Kidney (tissue), 13 donors: ENCODE measurements at regions not wholly inside any gene's neighbourhood (a gene's known extent, or its start where the extent isn't known, plus 50 kb on each side); places are given as distances from the start of the nearest gene placed in this dataset.
A peak's percentile ranks its signal among the peaks of the same experiment; 100 is the strongest.

Source experiments
- DNase-seq, 5 donors: peaks; one replicate each; pipeline ENCODE4 v3.0.0-alpha.2; 2013 to 2020
- FAIRE-seq: peaks from 2 replicates; lab custom pipeline; 2012; peaks lifted over from hg19 to GRCh38; lab: Jason Lieb, UNC
- H3K27ac ChIP-seq, 2 donors: one replicate each; pipeline ENCODE4 v1.7.0; 2013; ENCODE audit warnings: low read depth in 2 of 2, low read length in 2 of 2, inconsistent platforms in 1 of 2
- H3K27me3 ChIP-seq: one replicate; pipeline ENCODE4 v1.7.1; 2013; ENCODE audit warnings: low read length, inconsistent platforms; ENCODE audit not compliant: control insufficient read depth, insufficient read depth
- H3K36me3 ChIP-seq, 3 donors: one replicate each; pipeline versions ENCODE4 v1.7.0 to v1.7.1; 2013; ENCODE audit warnings: low read length in 3 of 3, control low read depth in 1 of 3, inconsistent platforms in 1 of 3; ENCODE audit not compliant: insufficient read depth in 3 of 3, control insufficient read depth in 2 of 3
- H3K4me1 ChIP-seq, 3 donors: one replicate each; pipeline versions ENCODE4 v1.7.0 to v1.7.1; 2013; ENCODE audit warnings: low read length in 3 of 3, inconsistent platforms in 1 of 3, low read depth in 1 of 3; ENCODE audit not compliant: control insufficient read depth in 2 of 3, insufficient read depth in 2 of 3
- H3K4me3 ChIP-seq, 3 donors: one replicate each; pipeline versions ENCODE4 v1.7.0 to v1.8.1; 2013; ENCODE audit warnings: low read length in 3 of 3, control low read depth in 1 of 3, inconsistent platforms in 1 of 3
- H3K9ac ChIP-seq, 3 donors: one replicate each; pipeline versions ENCODE4 v1.7.0 to v1.7.1; 2013; ENCODE audit warnings: low read length in 3 of 3, control low read depth in 1 of 3, inconsistent platforms in 1 of 3
- H3K9me3 ChIP-seq, 3 donors: one replicate each; pipeline versions ENCODE4 v1.7.0 to v1.7.1; 2013; ENCODE audit warnings: low read length in 3 of 3, control low read depth in 1 of 3, inconsistent platforms in 1 of 3; ENCODE audit not compliant: control insufficient read depth in 2 of 3, insufficient read depth in 1 of 3
- intact Hi-C: fragments of 100-400 bp; cut with DNase I; formaldehyde crosslinking; loops from one replicate; pipeline ENCODE4 v1.11.1; 2022
- TF ChIP-seq, protein P1 (sequence below): IDR thresholded peaks from 3 replicates; pipeline ENCODE4 v1.5.1; 2012; ENCODE audit warnings: mild to moderate bottlenecking, moderate library complexity, borderline replicate concordance; ENCODE audit not compliant: insufficient read depth; ENCODE audit errors: extremely low read depth
- donor health status: control.
- donor health status: control.
- donor health status: control.
- donor health status: control.
- donor health status: control.
- donor health status: DM: yes; HTN: yes; CAD: no.
- donor health status: Normal renal cell carcinoma (clear cell type).

DNA sequence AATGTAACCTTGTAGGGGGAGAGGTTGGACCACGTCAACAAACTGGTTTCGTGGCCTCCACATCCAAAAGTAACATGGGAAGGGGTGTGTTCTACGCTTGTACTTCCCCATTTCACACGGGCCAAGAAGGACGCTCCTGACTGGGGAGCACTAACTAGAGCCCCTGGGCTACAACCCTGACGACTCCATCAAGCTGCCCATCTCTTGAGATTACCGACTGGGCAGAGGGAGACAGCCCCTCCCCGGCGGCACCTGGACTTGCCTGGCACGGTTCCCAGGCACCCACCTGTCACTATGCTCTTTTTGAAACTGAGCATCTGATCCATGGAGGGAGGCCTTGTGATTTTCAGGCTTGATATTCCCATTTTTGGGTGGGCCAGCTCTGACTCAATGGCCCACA, 68.5 kb downstream of the SHANK2 start:
- TF ChIP-seq, protein P1, sequence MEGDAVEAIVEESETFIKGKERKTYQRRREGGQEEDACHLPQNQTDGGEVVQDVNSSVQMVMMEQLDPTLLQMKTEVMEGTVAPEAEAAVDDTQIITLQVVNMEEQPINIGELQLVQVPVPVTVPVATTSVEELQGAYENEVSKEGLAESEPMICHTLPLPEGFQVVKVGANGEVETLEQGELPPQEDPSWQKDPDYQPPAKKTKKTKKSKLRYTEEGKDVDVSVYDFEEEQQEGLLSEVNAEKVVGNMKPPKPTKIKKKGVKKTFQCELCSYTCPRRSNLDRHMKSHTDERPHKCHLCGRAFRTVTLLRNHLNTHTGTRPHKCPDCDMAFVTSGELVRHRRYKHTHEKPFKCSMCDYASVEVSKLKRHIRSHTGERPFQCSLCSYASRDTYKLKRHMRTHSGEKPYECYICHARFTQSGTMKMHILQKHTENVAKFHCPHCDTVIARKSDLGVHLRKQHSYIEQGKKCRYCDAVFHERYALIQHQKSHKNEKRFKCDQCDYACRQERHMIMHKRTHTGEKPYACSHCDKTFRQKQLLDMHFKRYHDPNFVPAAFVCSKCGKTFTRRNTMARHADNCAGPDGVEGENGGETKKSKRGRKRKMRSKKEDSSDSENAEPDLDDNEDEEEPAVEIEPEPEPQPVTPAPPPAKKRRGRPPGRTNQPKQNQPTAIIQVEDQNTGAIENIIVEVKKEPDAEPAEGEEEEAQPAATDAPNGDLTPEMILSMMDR = no peak
- H3K9me3 ChIP-seq = no peaks in the 10 kb centered on the region
- no peak overlapping the region for H3K4me3 ChIP-seq
- no peak for FAIRE-seq
- no peaks in the 10 kb centered on the region for H3K27me3 ChIP-seq
- no peak overlapping the region for H3K27ac ChIP-seq
- no peak for DNase-seq
- H3K36me3 ChIP-seq = no peaks in the 10 kb centered on the region
- intact Hi-C loops = no loop called here
- peaks cover 0 to 10% (median 9%) of the 10 kb centered on the region in 3 donors for H3K4me1 ChIP-seq
- H3K9ac ChIP-seq = no peak overlapping the region

DNA sequence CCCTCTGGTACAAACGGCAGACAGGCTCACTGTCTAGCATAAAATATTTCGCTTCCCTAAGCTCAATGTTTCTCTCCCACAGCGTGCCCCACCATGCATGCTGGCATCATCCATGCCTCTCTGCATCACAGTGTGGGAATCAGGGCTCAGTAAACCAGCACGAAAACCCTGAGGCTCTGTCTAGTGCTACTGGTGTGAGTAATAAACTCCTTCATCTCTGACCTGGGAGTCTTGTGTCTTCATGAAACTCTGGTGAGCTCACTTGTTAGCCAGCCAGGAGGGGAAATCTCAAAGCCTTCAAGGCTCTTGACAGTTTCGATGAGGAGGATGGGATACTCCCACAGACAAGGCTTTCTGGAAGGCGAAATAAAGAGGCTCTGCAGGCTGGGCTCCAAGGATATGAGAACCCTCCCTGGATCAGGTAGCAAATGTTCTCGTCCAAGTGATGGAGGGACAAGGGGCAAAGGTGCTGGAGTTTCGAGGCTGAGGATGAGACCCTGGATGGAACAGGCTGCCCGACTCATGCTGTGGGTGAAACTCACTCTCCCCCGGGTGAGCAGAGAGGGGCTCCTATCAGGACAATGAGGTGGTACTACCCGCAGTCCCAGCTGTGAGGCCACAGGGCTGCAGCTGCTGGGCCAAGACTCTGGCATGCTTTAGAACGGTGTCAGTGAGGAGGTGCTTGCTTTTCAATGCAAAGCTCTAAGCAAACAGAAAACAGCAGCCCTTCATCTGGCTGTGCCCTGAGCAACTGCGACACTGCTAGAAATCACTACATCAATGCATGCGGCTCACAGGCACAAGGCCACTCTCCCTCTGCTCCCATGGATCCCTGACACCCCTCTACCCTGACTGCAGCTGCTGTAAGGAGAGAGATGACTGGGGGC, 69.3 kb downstream of the SHANK2 start:
- no peak overlapping the region for H3K9ac ChIP-seq
- peaks cover 0 to 10% (median 9%) of the 10 kb centered on the region in 3 donors for H3K4me1 ChIP-seq
- H3K9me3 ChIP-seq = no peaks in the 10 kb centered on the region
- DNase-seq = peak in 2 of 5 donors; percentile 7 to 30
- no peaks in the 10 kb centered on the region for H3K36me3 ChIP-seq
- H3K4me3 ChIP-seq = no peak overlapping the region
- no peak overlapping the region for H3K27ac ChIP-seq
- FAIRE-seq = no peak
- TF ChIP-seq, protein P1 = no peak
- intact Hi-C loops = no loop called here
- no peaks in the 10 kb centered on the region for H3K27me3 ChIP-seq

DNA sequence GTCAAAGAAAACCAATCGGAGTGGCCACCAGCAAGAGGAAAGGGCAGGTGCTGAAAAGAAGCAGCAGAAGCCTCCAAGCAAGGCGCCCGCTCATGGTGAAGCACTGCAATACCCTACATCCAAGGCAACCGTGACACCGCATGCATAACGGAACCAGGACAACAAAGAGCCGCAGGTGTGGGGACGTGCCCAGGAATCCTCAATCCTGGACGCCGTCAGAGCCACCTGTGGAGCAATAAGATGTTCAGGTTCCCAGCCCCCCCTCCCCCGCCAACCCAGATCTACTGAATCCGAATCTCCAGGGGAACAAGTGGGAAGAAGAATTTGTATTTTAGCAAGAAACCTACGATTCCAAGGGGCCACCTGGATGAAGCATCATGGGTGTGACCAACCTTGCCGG, 70.8 kb downstream of the SHANK2 start:
- intact Hi-C loops = no loop called here
- Histone ChIP-seq H3K9me3 (peaks cover 0 to 3% (median 0%) of the 10 kb centered on the region in 3 donors), H3K36me3 (no peaks in the 10 kb centered on the region), H3K27me3 (no peaks in the 10 kb centered on the region), H3K9ac (no peak overlapping the region), H3K4me3 (no peak overlapping the region), H3K4me1 (peaks cover 0 to 5% (median 4%) of the 10 kb centered on the region in 3 donors), H3K27ac (no peak overlapping the region)
- DNase-seq (peak in 2 of 5 donors; percentile 6 to 49), FAIRE-seq (no peak)
- TF ChIP-seq, protein P1 = no peak
